GM18907 (cell line): ENCODE measurements at regions not wholly inside any gene's neighbourhood (a gene's known extent, or its start where the extent isn't known, plus 50 kb on each side); places are given as distances from the start of the nearest gene placed in this dataset.
"Not testable (repeated sequence)": the region's sequence is repeated elsewhere in the genome, so short reads cannot be mapped to it uniquely, and the experiment has no call there.

Experiments used
- ATAC-seq: cut with Tn5 transposase; IDR thresholded peaks from one replicate; pipeline ENCODE4 v1.9.1; 2021; ENCODE audit warnings: mild to moderate bottlenecking, moderate library complexity; ENCODE audit not compliant: unreplicated experiment

GRCh38 chr3:912717-913116 lies 180.1 kb upstream of the CNTN6 start:
- ATAC-seq: not testable (repeated sequence)

- ATAC-seq: no peak
Measured at GRCh38 chr3:923161-923910, 169.5 kb upstream of the CNTN6 start.

- no peak for ATAC-seq
Measured at GRCh38 chr3:930866-931265, 162.0 kb upstream of the CNTN6 start.

- ATAC-seq: no peak
Measured at GRCh38 chr3:933326-933725, 159.5 kb upstream of the CNTN6 start.

GRCh38 chr3:944786-945185 lies 148.0 kb upstream of the CNTN6 start:
- no peak for ATAC-seq

- ATAC-seq: no peak
Measured at GRCh38 chr3:945738-946137, 147.1 kb upstream of the CNTN6 start.

GRCh38 chr3:952906-953305 lies 139.9 kb upstream of the CNTN6 start:
- no peak for ATAC-seq

GRCh38 chr3:963255-963654 lies 129.6 kb upstream of the CNTN6 start:
- no peak for ATAC-seq

- no peak for ATAC-seq
Measured at GRCh38 chr3:963755-964154, 129.1 kb upstream of the CNTN6 start.

GRCh38 chr3:965826-966225 lies 127.0 kb upstream of the CNTN6 start:
- ATAC-seq: no peak

GRCh38 chr3:966341-966740 lies 126.5 kb upstream of the CNTN6 start:
- no peak for ATAC-seq

GRCh38 chr3:973340-973739 lies 119.5 kb upstream of the CNTN6 start:
- ATAC-seq: no peak

GRCh38 chr3:976006-976405 lies 116.8 kb upstream of the CNTN6 start:
- ATAC-seq: no peak

- ATAC-seq: no peak
Measured at GRCh38 chr3:981156-981555, 111.7 kb upstream of the CNTN6 start.

GRCh38 chr3:988785-989184 lies 104.0 kb upstream of the CNTN6 start:
- no peak for ATAC-seq

- ATAC-seq: no peak
Measured at GRCh38 chr3:992871-993270, 100.0 kb upstream of the CNTN6 start.

GRCh38 chr3:1002010-1002409 lies 90.8 kb upstream of the CNTN6 start:
- ATAC-seq: no peak

GRCh38 chr3:1007866-1008265 lies 85.0 kb upstream of the CNTN6 start:
- ATAC-seq: no peak

- no peak for ATAC-seq
Measured at GRCh38 chr3:1010228-1010627, 82.6 kb upstream of the CNTN6 start.

- no peak for ATAC-seq
Measured at GRCh38 chr3:1015826-1016225, 77.0 kb upstream of the CNTN6 start.

GRCh38 chr3:1017870-1018269 lies 75.0 kb upstream of the CNTN6 start:
- no peak for ATAC-seq

GRCh38 chr3:1019157-1019556 lies 73.7 kb upstream of the CNTN6 start:
- ATAC-seq: no peak

GRCh38 chr3:1026395-1026794 lies 66.4 kb upstream of the CNTN6 start:
- ATAC-seq: no peak
